Thyroid gland (tissue), 4 donors: ENCODE measurements at regions not wholly inside any gene's neighbourhood (a gene's known extent, or its start where the extent isn't known, plus 50 kb on each side); places are given as distances from the start of the nearest gene placed in this dataset.
A peak's percentile ranks its signal among the peaks of the same experiment; 100 is the strongest.

Experiments
- DNase-seq, 2 donors: peaks; one replicate each; pipeline ENCODE4 v3.0.0-alpha.2; 2019
- H3K27ac ChIP-seq, 3 donors: fragments of 200-600 bp; sonication (generic); 1 replicate in 2 of 3; 2 replicates in 1 of 3; pipeline ENCODE4 v1.5.1; 2016 to 2019; ENCODE audit warnings: mild to moderate bottlenecking in 1 of 3, moderate library complexity in 1 of 3
- H3K27me3 ChIP-seq: fragments of 200-600 bp; sonication (generic); one replicate; pipeline ENCODE4 v1.5.1; 2019
- H3K36me3 ChIP-seq, 2 donors: fragments of 200-600 bp; sonication (generic); one replicate each; pipeline ENCODE4 v1.5.1; 2016 to 2019
- H3K4me1 ChIP-seq, 2 donors: fragments of 200-600 bp; sonication (generic); one replicate each; pipeline ENCODE4 v1.5.1; 2017 to 2019
- H3K4me3 ChIP-seq, 3 donors: fragments of 200-600 bp; sonication (generic); replicated peaks in 1 of 3; 1 replicate in 2 of 3; 2 replicates in 1 of 3; pipeline ENCODE4 v1.5.1; 2016; ENCODE audit warnings: mild to moderate bottlenecking in 1 of 3
- H3K9me3 ChIP-seq: fragments of 200-600 bp; sonication (generic); one replicate; pipeline ENCODE4 v1.5.1; 2017
- POLR2A ChIP-seq, 2 donors: fragments of 450-650 bp; IDR thresholded peaks; one replicate each; pipeline ENCODE4 v1.6.1; 2017; ENCODE audit warnings: antibody characterized with exemption in 2 of 2, mild to moderate bottlenecking in 2 of 2, moderate library complexity in 1 of 2
- WGBS, 2 donors: methylation state at CpG; one replicate each; pipeline ENCODE4 v1.1.5; 2017; 5-methylcytosine and 5-hydroxymethylcytosine counted together
- intact Hi-C: fragments of 100-400 bp; cut with DNase I; formaldehyde crosslinking; loops from one replicate; pipeline ENCODE4 v1.15.1; 2023
- TF ChIP-seq, protein P1 (sequence below), 6 experiments: fragments of 200-600 bp in 3 of 6; fragments of 450-650 bp in 3 of 6; sonication (generic) in 3 of 6; IDR thresholded peaks; one replicate each; pipeline ENCODE4 v1.5.1; 2016 to 2019; ENCODE audit warnings: antibody characterized with exemption in 6 of 6, mild to moderate bottlenecking in 2 of 6, inconsistent platforms in 1 of 6, moderate library complexity in 1 of 6

DNA sequence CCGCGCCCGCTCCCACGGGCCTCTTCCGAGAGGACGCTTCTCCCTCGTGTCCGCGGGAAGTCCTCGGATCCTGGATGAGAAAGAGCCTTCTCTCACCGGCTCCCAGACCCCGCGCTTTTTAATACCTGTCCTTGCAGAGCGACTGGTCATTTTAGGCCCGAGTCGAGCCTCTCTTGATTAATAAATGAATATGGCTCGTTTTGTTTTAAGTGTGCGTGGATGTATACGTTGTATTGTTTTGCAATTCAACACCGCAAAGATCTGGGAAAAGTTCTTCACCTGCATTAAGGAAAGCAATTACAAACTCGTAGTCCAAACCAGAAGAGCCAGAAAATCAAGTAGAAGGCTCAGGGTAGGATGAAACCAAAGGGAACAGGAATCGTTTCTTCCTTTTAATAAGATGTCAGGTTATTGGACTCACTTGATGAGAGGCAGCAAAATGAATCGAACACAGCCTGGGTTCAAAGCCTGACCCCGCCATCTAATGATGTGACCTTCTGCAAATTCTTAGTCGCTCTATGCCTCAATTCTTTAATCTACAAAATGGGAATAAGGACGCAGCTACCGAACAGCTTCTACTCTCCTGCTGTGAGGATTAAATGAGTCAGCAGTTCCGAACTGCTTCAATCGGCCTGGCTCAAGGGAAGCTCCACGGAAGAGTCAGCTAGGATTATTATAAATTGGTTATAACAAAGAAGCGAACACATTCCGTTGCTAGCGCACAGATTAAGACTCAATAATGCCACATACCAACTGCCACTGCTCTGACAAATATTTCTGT, 277.8 kb upstream of the NEBL start:
- Histone ChIP-seq H3K4me3 (peak overlapping the region in 2 of 3 donors; percentile 39 to 79), H3K27ac (peak overlapping the region; percentile 94 to 96 (median 95)), H3K9me3 (no peaks in the 10 kb centered on the region), H3K36me3 (no peaks in the 10 kb centered on the region), H3K4me1 (peaks cover 12 to 33% of the 10 kb centered on the region in 2 donors), H3K27me3 (no peaks in the 10 kb centered on the region)
- no peak for TF ChIP-seq POLR2A (IDR thresholded peaks at IDR 0.05)
- TF ChIP-seq, protein P1, sequence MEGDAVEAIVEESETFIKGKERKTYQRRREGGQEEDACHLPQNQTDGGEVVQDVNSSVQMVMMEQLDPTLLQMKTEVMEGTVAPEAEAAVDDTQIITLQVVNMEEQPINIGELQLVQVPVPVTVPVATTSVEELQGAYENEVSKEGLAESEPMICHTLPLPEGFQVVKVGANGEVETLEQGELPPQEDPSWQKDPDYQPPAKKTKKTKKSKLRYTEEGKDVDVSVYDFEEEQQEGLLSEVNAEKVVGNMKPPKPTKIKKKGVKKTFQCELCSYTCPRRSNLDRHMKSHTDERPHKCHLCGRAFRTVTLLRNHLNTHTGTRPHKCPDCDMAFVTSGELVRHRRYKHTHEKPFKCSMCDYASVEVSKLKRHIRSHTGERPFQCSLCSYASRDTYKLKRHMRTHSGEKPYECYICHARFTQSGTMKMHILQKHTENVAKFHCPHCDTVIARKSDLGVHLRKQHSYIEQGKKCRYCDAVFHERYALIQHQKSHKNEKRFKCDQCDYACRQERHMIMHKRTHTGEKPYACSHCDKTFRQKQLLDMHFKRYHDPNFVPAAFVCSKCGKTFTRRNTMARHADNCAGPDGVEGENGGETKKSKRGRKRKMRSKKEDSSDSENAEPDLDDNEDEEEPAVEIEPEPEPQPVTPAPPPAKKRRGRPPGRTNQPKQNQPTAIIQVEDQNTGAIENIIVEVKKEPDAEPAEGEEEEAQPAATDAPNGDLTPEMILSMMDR (IDR thresholded peaks at IDR 0.05), result no peak
- 33 to 38% methylated on average over 31 to 33 of the region's 33 CpGs for WGBS, 2 donors
- no peak for DNase-seq
- intact Hi-C loops, result no loop called here

DNA sequence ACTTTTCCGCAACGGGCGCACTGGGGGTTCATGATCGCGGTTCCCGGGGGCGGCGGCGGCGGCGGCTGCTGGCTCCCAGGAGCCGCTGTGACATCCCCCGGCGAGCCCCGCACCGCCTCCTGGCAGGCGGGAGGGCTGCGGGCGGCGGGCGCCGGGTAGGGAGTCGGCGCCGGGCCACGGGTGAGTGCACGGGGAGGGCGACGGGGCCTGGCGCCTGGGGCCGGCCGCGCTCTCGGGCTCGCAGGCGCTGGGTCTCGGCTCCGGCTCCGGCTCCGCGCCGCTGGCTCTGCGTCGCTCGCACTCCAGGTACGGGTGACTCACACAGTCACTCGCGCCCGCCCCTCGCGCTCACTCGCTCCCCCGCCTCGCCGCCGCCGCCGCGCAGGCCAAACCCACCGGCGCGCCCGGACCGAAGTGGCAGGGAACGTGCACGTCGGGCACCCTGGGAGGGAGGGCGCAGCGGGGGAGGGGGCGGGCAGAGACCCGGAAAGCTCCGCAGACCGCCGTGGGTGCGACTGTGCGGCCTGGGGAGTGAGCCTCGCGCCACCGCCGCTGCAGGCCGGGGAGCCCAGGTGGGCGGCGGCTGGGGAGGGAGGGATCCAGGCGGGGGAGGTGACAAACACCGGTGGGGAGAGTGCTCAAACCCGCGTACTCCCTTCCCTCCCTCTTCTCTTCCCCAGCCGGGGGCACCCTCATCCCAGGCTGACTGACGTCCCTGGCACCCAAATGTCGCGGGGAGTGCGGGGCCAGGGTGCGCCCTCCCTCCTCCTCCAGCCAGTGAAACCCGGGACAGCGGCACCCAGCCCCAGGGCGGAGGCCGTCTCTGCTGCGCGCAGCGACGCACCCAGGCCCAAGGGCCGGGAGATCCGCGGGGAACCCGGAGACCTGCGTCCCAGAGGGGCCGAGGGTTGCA, 276.9 kb upstream of the NEBL start:
- no peaks in the 10 kb centered on the region for H3K27me3 ChIP-seq
- peak overlapping the region; percentile 94 to 96 (median 95) for H3K27ac ChIP-seq
- no peaks in the 10 kb centered on the region for H3K36me3 ChIP-seq
- no peaks in the 10 kb centered on the region for H3K9me3 ChIP-seq
- H3K4me3 ChIP-seq, result peak overlapping the region; percentile 79 to 88 (median 84)
- H3K4me1 ChIP-seq, result peaks cover 12 to 33% of the 10 kb centered on the region in 2 donors
- peak; percentile 96 to 97 for DNase-seq
- 0% methylated on average over 6 to 16 of the region's 107 CpGs for WGBS, 2 donors
- intact Hi-C loops, result no loop called here
- TF ChIP-seq POLR2A (IDR thresholded peaks at IDR 0.05), result peak; percentile 73 to 93
- TF ChIP-seq, protein P1 (IDR thresholded peaks at IDR 0.05), result peak in 1 of 6 experiments; percentile 14

DNA sequence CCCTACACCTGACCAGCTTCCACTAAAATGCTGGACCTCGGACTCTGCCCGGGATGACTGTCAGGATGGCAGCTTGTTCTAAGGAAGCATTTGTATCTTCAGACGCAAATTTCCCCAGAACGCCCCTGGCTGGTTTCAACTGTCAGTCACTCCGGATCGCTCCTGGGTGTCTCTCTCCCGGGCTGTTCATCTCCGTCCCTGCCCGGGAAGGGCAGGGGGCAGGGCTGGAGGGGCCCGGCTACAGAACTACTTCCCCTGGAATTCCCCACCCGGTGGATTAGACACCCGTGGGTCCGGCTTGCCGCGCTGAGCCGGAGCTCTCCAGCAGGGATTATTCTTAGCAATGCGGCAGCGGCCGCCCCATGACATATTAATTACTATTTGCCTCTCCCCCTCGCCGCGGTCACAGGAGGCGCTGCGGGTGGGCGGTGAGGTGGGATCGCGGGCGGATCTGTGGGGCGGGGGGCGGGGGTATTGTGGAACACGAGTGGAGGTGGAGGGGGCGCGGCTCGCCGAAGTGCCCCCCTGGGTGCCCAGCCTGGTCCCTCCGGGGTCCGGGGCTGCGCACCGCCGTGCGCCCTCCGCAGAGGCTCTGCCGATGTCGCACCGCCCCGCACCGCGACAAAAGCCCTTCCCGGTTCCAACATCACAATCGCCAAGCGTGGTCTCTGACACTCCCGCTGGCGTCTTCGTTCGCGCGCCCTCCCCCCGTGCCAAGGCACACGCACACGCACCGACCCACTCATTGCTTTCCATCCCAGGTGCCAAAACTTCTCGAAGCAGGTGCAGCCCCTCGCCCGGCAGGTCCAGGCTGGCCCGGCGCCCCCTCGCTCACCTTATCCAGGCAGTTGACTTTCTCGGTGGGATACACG, 276.1 kb upstream of the NEBL start:
- peak; percentile 50 to 58 for DNase-seq
- WGBS, 2 donors, result 0 to 1% methylated on average over 16 to 48 of the region's 69 CpGs

DNA sequence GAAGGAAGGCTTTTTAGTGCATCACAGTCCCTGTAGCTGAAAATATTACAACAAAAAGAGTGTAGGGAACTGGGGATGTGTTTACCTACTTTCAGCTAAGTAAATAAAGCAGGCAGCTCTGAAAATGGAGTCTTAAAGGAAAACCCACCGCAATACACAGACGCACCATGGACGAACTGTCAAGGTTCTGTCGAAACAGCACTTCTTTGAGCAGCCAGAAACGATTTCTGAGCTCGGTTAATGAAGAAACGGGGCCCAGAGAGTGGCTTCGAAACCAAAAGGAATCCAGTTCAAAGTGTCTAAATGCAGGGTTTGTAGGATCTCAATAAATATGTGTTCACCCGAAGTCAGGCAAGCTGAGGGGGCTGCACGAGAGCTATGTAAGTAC, 275.4 kb upstream of the NEBL start:
- peak overlapping the region; percentile 85 to 96 (median 94) for H3K27ac ChIP-seq
- WGBS, 2 donors, result 55 to 60% methylated on average over 10 of the region's 10 CpGs
- intact Hi-C loops, result no loop called here

More for the DNA sequence above, 276.1 kb upstream of the NEBL start:
- Histone ChIP-seq H3K27me3 (no peaks in the 10 kb centered on the region), H3K27ac (peak overlapping the region; percentile 85 to 96 (median 94)), H3K4me1 (peaks cover 12 to 38% of the 10 kb centered on the region in 2 donors), H3K36me3 (no peaks in the 10 kb centered on the region), H3K4me3 (peak overlapping the region; percentile 79 to 88 (median 84)), H3K9me3 (no peaks in the 10 kb centered on the region)
- intact Hi-C loops, result no loop called here
- TF ChIP-seq, protein P1 (IDR thresholded peaks at IDR 0.05), result no peak
- TF ChIP-seq POLR2A (IDR thresholded peaks at IDR 0.05), result no peak

More for the DNA sequence above, 275.4 kb upstream of the NEBL start:
- no peaks in the 10 kb centered on the region for H3K9me3 ChIP-seq
- H3K4me3 ChIP-seq, result peak overlapping the region in 2 of 3 donors; percentile 79 to 84
- no peaks in the 10 kb centered on the region for H3K27me3 ChIP-seq
- H3K4me1 ChIP-seq, result peaks cover 18 to 45% of the 10 kb centered on the region in 2 donors
- DNase-seq, result no peak
- TF ChIP-seq, protein P1 (IDR thresholded peaks at IDR 0.05), result no peak
- TF ChIP-seq POLR2A (IDR thresholded peaks at IDR 0.05), result no peak
- H3K36me3 ChIP-seq, result no peaks in the 10 kb centered on the region
